OCI-LY3 (cell line): ENCODE measurements at regions not wholly inside any gene's neighbourhood (a gene's known extent, or its start where the extent isn't known, plus 50 kb on each side); places are given as distances from the start of the nearest gene placed in this dataset.
"Not testable (repeated sequence)": the region's sequence is repeated elsewhere in the genome, so short reads cannot be mapped to it uniquely, and the experiment has no call there.

ENCODE experiments used
- H2AFZ ChIP-seq: fragments of 200-600, 300-600 bp; shearing (Covaris generic); 2 replicates; pipeline ENCODE4 v1.6.0; 2014; ENCODE audit warnings: antibody characterized with exemption, low read depth, low read length
- H3K27ac ChIP-seq: fragments of 200-600, 300-600 bp; sonication (generic); 2 replicates; pipeline ENCODE4 v1.5.1; 2014; ENCODE audit warnings: mild to moderate bottlenecking, low read length, moderate library complexity, mixed read lengths
- H3K27me3 ChIP-seq: fragments of 200-600, 300-600 bp; sonication (generic); 2 replicates; pipeline ENCODE4 v1.6.1; 2014; ENCODE audit warnings: low read depth, low read length, mixed read lengths
- H3K36me3 ChIP-seq: fragments of 200-600, 300-600 bp; sonication (generic); replicated peaks from 2 replicates; pipeline ENCODE3; 2014; ENCODE audit warnings: low read depth, low read length, mixed read lengths
- H3K4me1 ChIP-seq: fragments of 300-600, 200-600 bp; sonication (generic); 2 replicates; pipeline ENCODE4 v1.6.1; 2014; ENCODE audit warnings: low read length, mixed read lengths
- H3K4me2 ChIP-seq: fragments of 200-600, 300-600 bp; sonication (generic); 2 replicates; pipeline ENCODE4 v1.6.1; 2014; ENCODE audit warnings: low read length, mixed read lengths
- H3K4me3 ChIP-seq: fragments of 300-600, 200-600 bp; sonication (generic); 2 replicates; pipeline ENCODE4 v1.5.1; 2014; ENCODE audit warnings: antibody characterized with exemption, mild to moderate bottlenecking, low read length, moderate library complexity
- H3K79me2 ChIP-seq: fragments of 300-600, 200-600 bp; shearing (Covaris generic); 2 replicates; pipeline ENCODE4 v1.6.1; 2014; ENCODE audit warnings: mild to moderate bottlenecking, low read length, mixed read lengths
- H3K9ac ChIP-seq: fragments of 300-600, 200-600 bp; shearing (Covaris generic); 2 replicates; pipeline ENCODE4 v1.6.0; 2014; ENCODE audit warnings: mild to moderate bottlenecking, low read length, moderate library complexity
- H3K9me3 ChIP-seq: fragments of 200-600, 300-600 bp; shearing (Covaris generic); 2 replicates; pipeline ENCODE4 v1.6.1; 2014; ENCODE audit warnings: low read length, mixed read lengths; ENCODE audit not compliant: insufficient read depth
- H4K20me1 ChIP-seq: fragments of 200-600, 300-600 bp; sonication (generic); 2 replicates; pipeline ENCODE4 v1.6.1; 2016; ENCODE audit warnings: low read length, mixed read lengths; ENCODE audit not compliant: insufficient read depth
- EZH2phosphoT487 ChIP-seq: fragments of 200-600 bp; shearing (Covaris generic); IDR thresholded peaks from 2 replicates; pipeline ENCODE4 v1.6.1; 2018; ENCODE audit warnings: antibody characterized with exemption, mixed run types, low read depth
- TF ChIP-seq, protein P1 (sequence below): fragments of 200-600, 300-600 bp; sonication (generic); IDR thresholded peaks from 2 replicates; pipeline ENCODE4 v1.5.1; 2014; ENCODE audit warnings: antibody characterized with exemption, low read length, low read depth

DNA sequence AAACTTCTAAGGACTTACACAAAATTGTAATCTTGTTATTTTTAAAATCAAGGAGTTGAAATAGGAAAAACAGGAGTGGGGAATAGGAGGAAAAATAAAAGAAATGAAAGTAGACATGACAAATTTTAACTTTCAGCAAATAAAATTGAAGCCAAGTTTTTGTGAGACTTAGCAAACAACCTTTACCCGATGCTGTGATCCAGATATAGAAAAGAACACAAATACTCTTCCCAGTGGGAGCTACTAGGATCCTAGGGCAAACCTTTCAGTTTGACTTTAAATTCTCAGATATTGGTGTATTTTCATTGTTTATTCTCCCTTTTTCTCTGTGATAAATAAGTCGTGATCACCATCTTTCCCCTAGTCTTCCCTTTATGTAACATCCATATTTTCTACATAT lies 968.7 kb upstream of the CITED2 start:
- Histone ChIP-seq H3K79me2 (no peaks in the 10 kb centered on the region), H3K27me3 (no peaks in the 10 kb centered on the region), H3K4me3 (no peak overlapping the region), H2AFZ (no peak overlapping the region), H3K9ac (no peak overlapping the region), H3K9me3 (no peaks in the 10 kb centered on the region), H3K27ac (no peak overlapping the region), H3K4me1 (peaks cover 20% of the 10 kb centered on the region), H3K4me2 (no peak overlapping the region), H3K36me3 (no peaks in the 10 kb centered on the region), H4K20me1 (no peaks in the 10 kb centered on the region)
- TF ChIP-seq, protein P1, sequence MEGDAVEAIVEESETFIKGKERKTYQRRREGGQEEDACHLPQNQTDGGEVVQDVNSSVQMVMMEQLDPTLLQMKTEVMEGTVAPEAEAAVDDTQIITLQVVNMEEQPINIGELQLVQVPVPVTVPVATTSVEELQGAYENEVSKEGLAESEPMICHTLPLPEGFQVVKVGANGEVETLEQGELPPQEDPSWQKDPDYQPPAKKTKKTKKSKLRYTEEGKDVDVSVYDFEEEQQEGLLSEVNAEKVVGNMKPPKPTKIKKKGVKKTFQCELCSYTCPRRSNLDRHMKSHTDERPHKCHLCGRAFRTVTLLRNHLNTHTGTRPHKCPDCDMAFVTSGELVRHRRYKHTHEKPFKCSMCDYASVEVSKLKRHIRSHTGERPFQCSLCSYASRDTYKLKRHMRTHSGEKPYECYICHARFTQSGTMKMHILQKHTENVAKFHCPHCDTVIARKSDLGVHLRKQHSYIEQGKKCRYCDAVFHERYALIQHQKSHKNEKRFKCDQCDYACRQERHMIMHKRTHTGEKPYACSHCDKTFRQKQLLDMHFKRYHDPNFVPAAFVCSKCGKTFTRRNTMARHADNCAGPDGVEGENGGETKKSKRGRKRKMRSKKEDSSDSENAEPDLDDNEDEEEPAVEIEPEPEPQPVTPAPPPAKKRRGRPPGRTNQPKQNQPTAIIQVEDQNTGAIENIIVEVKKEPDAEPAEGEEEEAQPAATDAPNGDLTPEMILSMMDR: no peak
- no peak for TF ChIP-seq EZH2phosphoT487

DNA sequence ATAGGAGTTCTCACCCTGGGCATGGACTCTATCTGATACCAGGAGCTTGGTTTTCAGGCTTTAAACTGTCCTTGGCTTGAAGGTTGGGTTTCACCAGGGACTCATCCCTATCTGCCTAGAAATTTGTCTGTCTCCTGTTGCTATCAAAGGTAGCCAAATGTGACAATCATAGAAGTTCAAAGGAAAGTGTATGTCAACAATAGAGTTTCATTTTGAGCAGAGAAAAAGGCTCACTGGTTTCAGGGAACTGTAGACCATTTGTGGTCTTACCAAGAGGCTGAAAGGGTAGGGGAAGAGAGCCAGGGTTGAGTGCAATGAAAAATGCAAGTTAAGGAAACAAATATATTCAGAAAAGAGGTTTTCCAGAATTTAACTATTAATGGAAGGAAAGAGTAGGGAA lies 966.8 kb upstream of the CITED2 start:
- H3K9ac ChIP-seq: no peak overlapping the region; the same call in 1 of the 2 replicates
- TF ChIP-seq, protein P1: no peak
- TF ChIP-seq EZH2phosphoT487: no peak
- no peaks in the 10 kb centered on the region for H3K36me3 ChIP-seq

DNA sequence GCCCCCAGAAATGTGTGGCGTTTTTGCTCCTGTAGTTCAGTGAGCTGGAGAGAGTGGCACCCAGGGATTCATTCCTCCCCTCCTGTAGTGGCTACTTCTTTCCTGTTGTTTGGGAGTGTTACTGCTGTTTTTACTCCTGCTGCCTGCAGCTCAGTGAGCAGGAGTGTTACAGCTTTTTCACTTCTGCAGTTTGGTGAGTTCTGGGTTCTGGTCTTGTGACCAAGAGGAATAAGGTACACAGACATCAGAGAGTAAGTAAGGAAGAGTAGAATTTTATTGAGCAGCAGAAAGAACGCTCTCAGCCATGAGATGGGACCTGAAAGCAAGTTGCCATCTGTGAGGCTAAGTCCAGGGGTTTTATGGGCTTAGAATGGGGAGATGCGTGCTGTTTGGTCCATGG lies 966.3 kb upstream of the CITED2 start:
- Histone ChIP-seq H3K36me3 (no peaks in the 10 kb centered on the region), H2AFZ (0 out of 2 replicates have a peak overlapping the region, but pooled peaks have one; percentile 41), H3K4me1 (peaks cover 20% of the 10 kb centered on the region), H3K79me2 (no peaks in the 10 kb centered on the region), H3K27ac (peak overlapping the region; percentile 68), H4K20me1 (no peaks in the 10 kb centered on the region), H3K4me2 (peak overlapping the region; percentile 64), H3K9ac (no peak overlapping the region; the same call in 1 of the 2 replicates), H3K4me3 (peak overlapping the region; percentile 45; the same call in 1 of the 2 replicates), H3K27me3 (no peaks in the 10 kb centered on the region), H3K9me3 (no peaks in the 10 kb centered on the region)
- TF ChIP-seq, protein P1: no peak
- TF ChIP-seq EZH2phosphoT487: no peak

More for the DNA sequence above, 966.8 kb upstream of the CITED2 start:
- no peaks in the 10 kb centered on the region for H4K20me1 ChIP-seq
- H3K4me3 ChIP-seq: peak overlapping the region; percentile 45
- no peaks in the 10 kb centered on the region for H3K9me3 ChIP-seq
- H3K4me1 ChIP-seq: peaks cover 20% of the 10 kb centered on the region
- H3K27me3 ChIP-seq: no peaks in the 10 kb centered on the region
- H3K27ac ChIP-seq: peak overlapping the region; percentile 68
- H2AFZ ChIP-seq: 0 out of 2 replicates have a peak overlapping the region, but pooled peaks have one; percentile 41
- no peaks in the 10 kb centered on the region for H3K79me2 ChIP-seq
- peak overlapping the region; percentile 64 for H3K4me2 ChIP-seq

DNA sequence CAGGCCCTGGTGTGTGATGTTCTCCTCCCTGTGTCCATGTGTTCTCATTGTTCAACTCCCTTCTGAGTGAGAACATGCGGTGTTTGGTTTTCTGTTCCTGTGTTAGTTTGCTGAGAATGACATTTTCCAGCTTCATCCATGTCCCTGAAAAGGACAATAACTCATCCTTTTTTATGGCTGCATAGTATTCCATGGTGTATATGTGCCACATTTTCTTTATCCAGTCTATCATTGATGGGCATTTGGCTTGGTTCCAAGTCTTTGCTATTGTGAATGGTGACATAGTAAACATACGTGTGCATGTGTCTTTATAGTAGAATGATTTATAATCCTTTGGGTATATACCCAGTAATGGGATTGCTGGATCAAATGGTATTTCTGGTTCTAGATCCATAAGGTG lies 964.6 kb upstream of the CITED2 start:
- H2AFZ ChIP-seq, H3K4me2 ChIP-seq, H3K9ac ChIP-seq, H3K27ac ChIP-seq, H3K79me2 ChIP-seq, H4K20me1 ChIP-seq, H3K4me3 ChIP-seq, H3K36me3 ChIP-seq, H3K9me3 ChIP-seq, H3K27me3 ChIP-seq: not testable (repeated sequence)
- peaks cover 20% of the 10 kb centered on the region for H3K4me1 ChIP-seq

DNA sequence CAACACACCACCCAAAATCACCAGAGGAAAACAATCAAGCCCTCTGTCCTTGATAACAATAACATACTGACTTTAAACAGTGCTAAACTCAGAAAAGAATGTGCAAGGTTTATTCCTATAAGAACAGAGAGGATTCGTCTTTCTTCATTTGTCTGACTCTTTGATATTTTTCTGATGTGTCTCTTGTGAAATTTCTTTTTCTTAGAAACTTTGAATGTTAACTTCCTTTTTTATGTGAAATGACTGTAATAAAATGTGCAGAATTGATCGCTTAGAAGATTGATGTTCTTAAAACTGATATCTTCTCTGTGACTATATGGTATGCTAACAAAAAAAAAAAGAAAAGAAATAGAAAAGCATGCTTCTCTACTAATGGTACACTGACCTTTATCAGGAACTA lies 947.4 kb upstream of the CITED2 start:
- Histone ChIP-seq H3K36me3 (no peaks in the 10 kb centered on the region), H3K79me2 (no peaks in the 10 kb centered on the region), H3K9ac (no peak overlapping the region), H3K27me3 (no peaks in the 10 kb centered on the region), H4K20me1 (no peaks in the 10 kb centered on the region), H3K4me1 (peaks cover 9% of the 10 kb centered on the region), H3K9me3 (no peaks in the 10 kb centered on the region), H3K27ac (no peak overlapping the region), H3K4me2 (no peak overlapping the region), H2AFZ (no peak overlapping the region), H3K4me3 (no peak overlapping the region)
- TF ChIP-seq, protein P1: no peak
- TF ChIP-seq EZH2phosphoT487: no peak
